ENCODE measurements at regions not wholly inside any gene's neighbourhood (a gene's known extent, or its start where the extent isn't known, plus 50 kb on each side); places are given as distances from the start of the nearest gene placed in this dataset.

DNA sequence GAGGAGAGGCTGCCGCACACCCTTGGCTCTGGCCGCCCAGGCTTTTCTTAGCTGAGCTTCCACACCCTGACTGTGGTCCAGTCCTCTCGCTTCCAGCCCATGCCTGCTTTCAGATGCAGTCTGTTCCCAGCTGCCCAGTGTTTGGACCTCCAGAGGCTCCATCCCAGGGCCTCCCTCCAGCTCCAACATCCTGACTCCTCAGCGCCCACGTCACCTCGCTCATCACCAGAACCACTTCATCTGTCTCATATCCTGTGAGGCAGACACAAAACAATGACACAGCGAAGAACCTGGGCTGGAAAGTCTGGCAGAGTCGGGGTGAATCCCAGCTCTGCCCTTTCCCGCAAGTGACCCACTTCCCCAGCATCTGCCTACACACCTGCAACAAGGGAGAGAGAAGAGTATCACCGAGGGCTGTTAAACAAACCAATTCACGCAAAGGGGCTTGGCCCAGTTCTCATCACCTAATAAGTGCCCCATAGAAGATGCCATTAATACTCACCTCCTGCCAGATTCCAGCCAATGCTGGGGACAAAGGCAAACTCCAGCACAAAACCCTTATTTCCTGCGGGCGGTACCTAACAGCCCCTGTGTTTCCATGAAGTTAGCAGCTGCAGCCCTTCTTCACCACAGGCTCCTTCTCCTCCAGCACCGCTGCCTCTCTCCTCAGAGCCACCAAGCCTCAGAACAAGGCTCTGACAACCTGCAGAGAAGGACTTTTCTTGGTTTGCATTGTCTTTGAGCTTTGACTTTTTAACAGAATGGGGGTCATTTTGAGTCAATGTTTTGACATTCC lies 133.4 kb upstream of the CDH4 start:
- no peak for DNase-seq

DNA sequence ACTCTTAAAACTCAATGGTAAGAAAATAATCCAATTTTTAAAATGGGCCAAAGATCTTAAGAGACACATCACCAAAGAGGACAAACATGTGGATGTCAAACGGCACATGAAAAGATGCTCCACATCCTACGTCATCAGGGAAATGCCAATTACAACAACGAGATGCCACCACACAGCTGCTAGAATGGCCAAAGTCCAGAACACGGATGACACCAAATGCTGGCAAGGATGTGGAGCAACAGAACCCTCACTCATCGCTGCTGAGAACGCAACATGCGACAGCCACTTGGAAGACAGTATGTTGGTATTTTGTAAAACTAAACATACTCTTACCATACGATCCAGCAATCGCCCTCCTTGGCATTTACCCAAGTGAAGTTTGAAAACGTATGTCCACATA lies 132.8 kb upstream of the CDH4 start:
- no peak for DNase-seq

DNA sequence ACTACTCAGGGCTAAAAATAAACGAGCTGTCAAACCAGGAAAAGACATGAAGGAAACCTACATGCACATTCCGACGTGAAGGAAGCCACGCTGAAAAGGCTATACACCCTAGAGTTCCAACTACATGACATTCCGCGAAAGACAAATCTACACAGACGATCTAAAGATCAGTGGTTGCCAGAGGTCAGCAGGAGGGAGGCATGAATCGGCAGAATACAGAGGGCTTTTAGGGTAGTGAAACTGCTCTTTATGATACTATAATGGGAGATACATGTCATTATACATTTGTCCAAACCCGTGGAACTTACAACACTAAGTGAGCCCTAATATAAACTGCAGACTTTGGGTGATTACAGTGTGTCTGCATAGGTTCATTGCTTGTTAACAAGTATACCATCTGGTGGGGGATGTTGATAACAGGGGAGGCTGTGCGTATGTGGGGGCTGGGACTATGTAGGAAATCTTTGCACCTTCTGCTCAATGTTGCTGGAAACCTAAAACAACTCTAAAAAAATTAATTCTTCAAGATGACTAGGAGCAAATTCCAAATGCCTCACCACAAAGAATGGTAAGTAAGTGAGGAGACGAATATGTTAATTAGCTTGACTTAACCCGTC lies 132.2 kb upstream of the CDH4 start:
- no peak for DNase-seq

DNA sequence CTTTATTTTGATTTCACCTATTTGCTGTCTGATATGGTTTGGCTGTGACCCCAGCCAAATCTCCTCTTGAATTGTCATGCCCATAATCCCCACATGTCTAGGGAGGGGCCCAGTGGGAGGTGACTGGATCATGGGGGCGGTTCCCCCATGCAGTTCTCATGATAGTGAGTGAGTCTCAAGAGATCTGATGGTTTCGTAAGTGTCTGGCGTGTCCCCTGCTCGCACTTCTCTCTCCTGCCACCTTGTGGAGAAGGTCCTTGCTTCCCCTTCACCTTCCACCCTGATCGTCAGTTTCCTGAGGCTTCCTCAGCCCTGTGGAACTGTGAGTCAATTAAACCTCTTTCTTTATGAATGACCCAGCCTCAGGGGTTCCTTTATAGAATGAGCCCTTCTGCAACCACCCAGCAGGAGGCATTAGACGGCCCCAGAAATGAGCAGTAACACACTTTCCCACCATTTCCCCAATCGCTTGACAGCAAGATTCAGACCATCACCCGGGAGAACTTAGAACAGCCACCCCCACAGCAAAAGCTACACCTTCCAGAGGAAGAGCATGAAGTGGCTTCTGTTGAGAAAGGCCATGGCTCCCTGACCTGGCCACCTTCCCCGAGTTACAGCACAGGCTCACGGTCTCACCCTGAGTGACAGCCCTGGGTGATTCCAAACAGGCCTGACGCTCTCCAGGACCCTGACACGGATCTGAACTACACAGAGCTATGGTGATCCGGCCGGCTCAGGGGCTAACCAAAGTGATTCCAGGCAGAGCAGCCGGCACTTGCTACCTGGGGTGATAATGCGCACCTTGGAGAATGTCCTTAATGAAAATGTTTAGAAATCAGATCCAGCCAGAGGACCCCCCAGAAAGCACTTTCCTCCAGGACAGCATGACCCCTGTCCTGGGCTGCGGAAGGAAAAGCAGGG lies 131.2 kb upstream of the CDH4 start:
- peak; percentile 84 for DNase-seq

DNA sequence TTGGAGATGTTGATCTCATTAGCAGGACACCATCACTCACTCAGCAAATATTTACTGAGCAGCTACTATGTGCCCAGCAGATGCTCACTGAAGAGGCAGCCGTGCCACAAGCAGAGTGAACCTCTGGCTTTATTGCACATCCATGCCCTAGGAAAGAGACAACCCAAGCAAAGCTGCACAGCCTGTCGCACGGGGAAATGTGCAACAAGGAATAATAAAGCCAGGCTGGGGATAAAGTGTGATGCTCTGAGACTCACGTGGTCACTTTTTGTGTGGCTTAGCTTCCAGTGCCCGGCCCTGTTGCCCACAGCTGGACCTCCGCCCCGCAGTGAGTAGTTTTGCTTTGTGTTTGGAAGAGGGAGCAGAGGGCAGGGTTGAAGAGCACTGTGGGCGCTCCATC lies 130.4 kb upstream of the CDH4 start:
- no peak for DNase-seq

DNA sequence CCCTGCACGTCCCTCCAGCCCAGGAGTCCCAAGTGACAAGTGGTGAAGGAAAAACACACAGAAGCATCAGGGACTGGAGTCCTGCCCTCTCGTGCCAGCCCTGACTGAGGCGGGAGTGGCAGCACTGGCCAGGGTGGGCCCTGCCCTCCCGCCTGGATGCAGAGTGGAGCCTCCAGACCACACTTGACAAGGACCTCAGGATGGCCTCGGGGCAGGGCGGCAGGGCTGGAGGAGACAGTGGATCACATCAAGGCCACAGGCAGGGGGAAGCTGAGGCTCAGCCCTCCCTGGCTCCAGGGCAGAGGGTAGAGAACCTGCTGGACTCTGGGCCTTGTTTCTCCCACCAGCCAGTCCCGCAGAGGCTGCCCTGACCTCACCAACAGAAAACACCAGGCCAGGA lies 128.8 kb upstream of the CDH4 start:
- DNase-seq = no peak

GRCh38 chr20:61123751-61124368 lies 128.2 kb upstream of the CDH4 start:
- DNase-seq = no peak

DNA sequence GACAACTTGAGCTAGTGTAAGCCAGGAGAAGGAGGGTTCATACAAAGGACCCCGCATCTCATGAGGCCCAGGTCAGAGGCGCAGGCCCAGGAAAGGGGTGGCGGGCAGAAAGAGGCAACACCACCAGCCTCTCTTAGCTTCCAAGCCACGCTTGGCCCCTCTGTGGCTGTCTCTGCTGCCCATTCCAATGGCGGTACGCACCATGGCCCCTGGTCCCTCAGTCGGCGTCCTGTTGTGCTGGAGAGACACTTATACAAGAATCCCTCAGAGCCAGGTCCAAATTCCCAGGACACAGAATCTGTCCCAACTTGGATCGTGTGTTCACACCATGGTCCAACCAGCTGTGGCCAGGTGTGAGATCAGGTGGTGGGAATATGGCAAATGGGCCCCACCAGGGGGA lies 127.0 kb upstream of the CDH4 start:
- DNase-seq = no peak

DNA sequence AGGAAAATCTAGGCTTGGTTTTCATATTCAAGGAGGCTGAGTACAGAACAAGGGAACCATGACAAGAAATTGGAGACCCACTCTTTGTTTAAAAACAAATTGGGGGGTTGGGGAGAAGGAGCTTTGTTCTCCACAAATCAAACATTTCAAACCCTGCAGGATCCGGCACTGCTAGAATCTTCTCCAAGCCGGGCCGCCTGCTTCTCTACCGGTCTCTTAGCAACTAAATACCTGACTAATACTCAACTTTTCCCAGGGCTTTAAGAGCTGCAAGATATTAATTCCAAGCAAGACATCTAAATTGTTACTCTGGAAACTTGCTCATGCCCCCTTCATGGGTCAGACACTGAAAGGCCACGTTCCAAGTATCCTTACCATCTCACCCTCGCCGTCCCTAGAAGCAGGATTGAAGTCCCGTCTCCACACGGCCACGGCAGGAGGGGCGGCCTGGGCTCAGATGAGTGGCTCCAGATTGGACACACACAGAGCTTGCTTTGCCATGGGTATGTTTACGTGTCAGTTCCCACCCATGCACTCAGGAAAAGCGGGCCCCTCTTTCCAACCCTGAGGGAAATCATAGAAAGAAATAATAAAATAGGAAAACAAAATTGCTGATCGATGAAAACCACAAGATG lies 126.4 kb upstream of the CDH4 start:
- no peak for DNase-seq

GRCh38 chr20:61126369-61127195 lies 125.5 kb upstream of the CDH4 start:
- no peak for DNase-seq

DNA sequence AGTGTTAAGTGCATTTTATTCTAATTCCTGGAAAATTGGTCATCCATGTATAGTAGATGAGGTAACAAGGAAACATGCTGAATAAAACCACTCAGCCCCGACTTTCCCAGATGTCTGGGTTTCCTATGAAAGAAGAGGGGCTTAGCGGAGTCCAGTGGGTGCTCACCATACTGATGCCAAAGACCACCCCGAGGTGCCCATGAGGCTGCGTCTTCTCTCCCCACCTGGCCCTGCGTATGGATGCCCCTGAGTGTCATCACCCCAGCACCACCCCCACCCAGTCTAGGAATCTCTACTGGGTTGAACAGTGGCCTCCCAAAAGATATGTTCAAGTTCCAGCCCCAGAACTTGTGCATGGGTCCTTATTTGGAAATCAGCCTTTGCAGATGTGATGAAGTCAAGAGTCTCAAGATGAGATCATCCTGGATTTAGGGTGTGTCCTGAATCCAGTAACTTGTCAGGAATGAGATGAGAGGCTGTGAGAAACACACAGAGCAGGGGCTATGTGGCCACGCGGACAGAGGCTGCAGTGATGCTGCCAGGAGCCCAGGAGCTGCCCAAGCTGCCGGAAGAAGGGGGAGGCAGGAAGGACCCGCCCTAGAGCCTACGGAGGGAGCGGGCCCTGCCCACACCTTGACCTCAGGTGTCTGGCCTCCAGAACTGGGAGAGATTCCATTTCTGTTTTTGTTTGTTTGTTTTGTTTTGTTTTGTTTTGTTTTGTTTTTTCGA lies 124.6 kb upstream of the CDH4 start:
- DNase-seq = no peak

GRCh38 chr20:61128701-61129269 lies 123.3 kb upstream of the CDH4 start:
- no peak for DNase-seq

- DNase-seq = no peak
Measured at GRCh38 chr20:61129311-61129710, 122.8 kb upstream of the CDH4 start.

- DNase-seq = no peak
Measured at GRCh38 chr20:61130156-61130555, 121.9 kb upstream of the CDH4 start.

DNA sequence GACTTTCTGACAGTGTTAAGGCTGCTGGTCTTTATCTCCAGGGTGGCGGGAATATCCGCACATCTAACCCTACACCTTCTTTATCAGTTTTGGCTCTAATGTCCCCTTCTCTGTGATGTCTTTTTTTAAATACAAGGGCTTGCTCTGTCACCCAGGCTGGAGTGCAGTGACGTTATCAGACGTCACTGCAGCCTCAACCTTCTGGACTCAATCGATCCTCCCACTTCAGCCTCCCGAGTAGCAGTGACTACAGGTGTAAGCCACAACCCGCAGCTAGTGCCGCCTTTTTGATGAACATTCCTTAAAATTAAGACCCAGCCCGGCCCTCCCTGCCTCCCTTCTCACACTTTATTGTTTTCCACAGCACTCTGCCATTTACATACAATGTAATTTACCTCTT lies 120.1 kb upstream of the CDH4 start:
- DNase-seq = no peak

DNA sequence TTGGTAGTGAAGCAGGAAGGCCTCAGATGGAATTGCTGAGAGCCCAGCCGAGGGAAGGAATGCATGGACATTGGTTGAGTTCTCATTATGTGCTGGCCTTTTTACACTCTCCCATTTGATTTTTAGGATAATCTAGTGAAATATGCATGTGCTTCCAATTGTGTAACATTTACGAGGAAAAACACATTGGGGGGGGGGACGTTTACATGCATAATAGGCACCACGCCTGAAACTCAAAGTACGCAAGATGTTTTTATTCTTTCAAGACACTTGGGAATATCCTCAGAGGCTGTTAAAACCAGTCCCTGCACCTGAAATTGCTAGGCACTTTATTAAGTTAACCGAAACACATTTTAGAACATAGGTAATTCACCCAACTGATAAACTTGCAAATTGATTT lies 118.5 kb upstream of the CDH4 start:
- DNase-seq = no peak

GRCh38 chr20:61134296-61135030 lies 117.6 kb upstream of the CDH4 start:
- no peak for DNase-seq

DNA sequence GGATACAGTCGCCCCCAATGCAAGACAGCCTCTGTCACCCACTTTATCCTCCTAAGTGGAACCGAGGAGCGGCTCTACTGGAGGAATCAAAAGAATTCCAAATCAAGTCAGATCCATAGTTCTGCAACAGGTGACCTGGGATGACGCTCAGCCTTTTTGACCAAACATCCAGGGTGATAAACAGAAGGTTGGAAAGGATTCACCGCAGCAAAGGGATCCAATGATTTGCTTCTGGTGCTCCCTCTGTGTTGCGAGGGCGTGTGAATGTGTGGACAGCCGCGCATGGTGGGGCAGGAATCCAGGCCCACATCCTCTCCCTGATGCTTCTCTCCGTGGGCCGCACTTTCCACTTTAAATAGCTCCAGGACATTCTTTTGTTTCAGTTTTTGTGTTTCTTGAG lies 116.8 kb upstream of the CDH4 start:
- DNase-seq = no peak

DNA sequence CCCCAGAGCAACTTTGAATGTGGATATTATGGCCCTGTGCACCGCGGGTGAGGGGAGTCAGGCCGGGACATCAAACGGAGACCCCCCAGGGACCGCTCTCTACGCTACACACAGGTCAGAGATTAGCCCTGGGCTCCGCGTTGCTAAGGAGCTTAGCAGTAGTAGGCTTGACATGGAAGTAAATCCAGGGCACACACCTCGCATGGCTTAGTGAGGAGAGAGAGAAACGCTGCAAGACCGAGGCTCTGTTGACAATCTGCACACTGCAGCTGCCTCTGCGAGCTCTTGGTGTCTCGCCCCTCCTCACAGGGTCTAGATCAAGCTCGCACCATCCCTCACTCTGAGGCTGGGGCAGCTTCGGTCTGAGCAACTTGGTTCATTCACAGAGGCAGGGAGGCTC lies 116.1 kb upstream of the CDH4 start:
- no peak for DNase-seq

GRCh38 chr20:61138566-61138965 lies 113.5 kb upstream of the CDH4 start:
- no peak for DNase-seq
